ENCODE measurements at regions not wholly inside any gene's neighbourhood (a gene's known extent, or its start where the extent isn't known, plus 50 kb on each side); places are given as distances from the start of the nearest gene placed in this dataset.

DNA sequence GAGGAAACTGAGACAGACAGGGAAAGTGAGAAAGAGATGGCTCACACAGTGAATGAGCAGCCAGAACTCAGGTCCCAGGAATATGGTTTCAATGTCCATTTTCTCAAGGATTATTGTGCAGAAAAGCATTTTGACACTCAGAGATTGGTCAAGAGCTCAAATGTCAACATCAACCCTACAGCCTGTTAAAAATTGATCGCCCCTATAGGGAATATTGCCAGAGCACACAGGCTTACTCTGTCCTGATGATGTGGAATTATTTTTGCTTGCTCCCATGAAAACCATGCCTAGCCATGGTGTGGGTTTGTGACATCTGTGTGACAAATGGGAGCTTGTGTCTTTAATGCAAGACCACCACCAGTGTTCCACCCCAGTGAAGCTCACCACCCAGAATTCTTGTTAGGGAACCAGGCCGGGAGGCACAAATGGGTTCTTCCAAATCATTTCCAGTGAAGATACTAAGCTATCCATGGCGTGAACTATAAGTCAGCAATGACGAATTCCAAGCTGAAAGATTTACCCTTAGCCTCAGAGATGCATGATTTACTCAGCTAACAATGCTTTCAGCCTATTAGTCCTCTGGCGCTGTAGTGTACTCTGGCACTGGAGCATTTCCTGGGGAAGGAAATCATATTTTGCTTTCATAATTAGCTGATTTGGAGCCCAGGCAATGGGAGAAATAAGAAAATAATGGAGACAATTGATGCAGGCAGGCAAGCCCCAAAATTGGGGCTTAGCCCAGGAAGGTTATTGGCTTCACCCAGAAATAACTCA lies 1188.2 kb upstream of the TMEM132C start:
- H3K27ac ChIP-seq (ENCODE audit: low read depth, low read length, poor library complexity, severe bottlenecking): no peak overlapping the region
- TF ChIP-seq CTCF (conservative IDR thresholded peaks at IDR 0.05; ENCODE audit: low read length) (no peak), EZH2phosphoT487 (IDR thresholded peaks at IDR 0.05; ENCODE audit: borderline replicate concordance, low read depth, low read length) (no peak)
- no peaks in the 10 kb centered on the region for H3K36me3 ChIP-seq (ENCODE audit: insufficient read depth, low read length)
- BruUV-seq (replicated peaks): no TSS peak
- no peak overlapping the region for H2AFZ ChIP-seq (ENCODE audit: low read length)
- DNase-seq (ENCODE audit: low spot score): no peak
- ChIA-PET POLR2A (no interaction called here), CTCF (ENCODE audit: unreplicated experiment) (no interaction called here)
- H3K4me2 ChIP-seq (ENCODE audit: low read length): no peak overlapping the region
- no peaks in the 10 kb centered on the region for H3K9me2 ChIP-seq (ENCODE audit: insufficient read depth, low read length)
- intact Hi-C loops (cut with micrococcal nuclease; ENCODE audit: unreplicated experiment): no loop called here
- H4K20me1 ChIP-seq (ENCODE audit: insufficient read depth, low read length): no peaks in the 10 kb centered on the region
- H3K4me1 ChIP-seq (ENCODE audit: insufficient read depth, low read length, poor library complexity, severe bottlenecking): no peaks in the 10 kb centered on the region
- H3K9me3 ChIP-seq (ENCODE audit: low read length): no peaks in the 10 kb centered on the region
- H3K4me3 ChIP-seq (ENCODE audit: low read depth, low read length, poor library complexity, severe bottlenecking): no peak overlapping the region
- H3K79me2 ChIP-seq (ENCODE audit: insufficient read depth, low read depth, low read length): no peaks in the 10 kb centered on the region

GRCh38 chr12:127079636-127080035 lies 1187.3 kb upstream of the TMEM132C start:
- POLR2A ChIA-PET: no interaction called here
- Histone ChIP-seq H3K9me2 (ENCODE audit: insufficient read depth, low read length) (no peaks in the 10 kb centered on the region), H3K4me1 (ENCODE audit: insufficient read depth, low read length, poor library complexity, severe bottlenecking) (no peaks in the 10 kb centered on the region), H4K20me1 (ENCODE audit: insufficient read depth, low read length) (no peaks in the 10 kb centered on the region), H3K4me3 (ENCODE audit: low read depth, low read length, poor library complexity, severe bottlenecking) (no peak overlapping the region), H3K36me3 (ENCODE audit: insufficient read depth, low read length) (no peaks in the 10 kb centered on the region), H3K27ac (ENCODE audit: low read depth, low read length, poor library complexity, severe bottlenecking) (no peak overlapping the region), H3K4me2 (ENCODE audit: low read length) (no peak overlapping the region), H2AFZ (ENCODE audit: low read length) (no peak overlapping the region), H3K79me2 (ENCODE audit: insufficient read depth, low read depth, low read length) (no peaks in the 10 kb centered on the region), H3K9me3 (ENCODE audit: low read length) (no peaks in the 10 kb centered on the region)
- BruUV-seq (replicated peaks): no TSS peak
- DNase-seq (ENCODE audit: low spot score): no peak
- CTCF ChIA-PET (ENCODE audit: unreplicated experiment): no interaction called here
- no peak for TF ChIP-seq CTCF (conservative IDR thresholded peaks at IDR 0.05; ENCODE audit: low read length)
- TF ChIP-seq EZH2phosphoT487 (IDR thresholded peaks at IDR 0.05; ENCODE audit: borderline replicate concordance, low read depth, low read length): no peak
- intact Hi-C loops (cut with micrococcal nuclease; ENCODE audit: unreplicated experiment): no loop called here

- Histone ChIP-seq H3K4me2 (ENCODE audit: low read length) (no peak overlapping the region), H3K9me2 (ENCODE audit: insufficient read depth, low read length) (no peaks in the 10 kb centered on the region), H4K20me1 (ENCODE audit: insufficient read depth, low read length) (no peaks in the 10 kb centered on the region), H3K79me2 (ENCODE audit: insufficient read depth, low read depth, low read length) (no peaks in the 10 kb centered on the region), H2AFZ (ENCODE audit: low read length) (no peak overlapping the region), H3K4me1 (ENCODE audit: insufficient read depth, low read length, poor library complexity, severe bottlenecking) (no peaks in the 10 kb centered on the region), H3K9me3 (ENCODE audit: low read length) (no peaks in the 10 kb centered on the region), H3K36me3 (ENCODE audit: insufficient read depth, low read length) (no peaks in the 10 kb centered on the region), H3K27ac (ENCODE audit: low read depth, low read length, poor library complexity, severe bottlenecking) (no peak overlapping the region), H3K4me3 (ENCODE audit: low read depth, low read length, poor library complexity, severe bottlenecking) (no peak overlapping the region)
- BruUV-seq (replicated peaks): no TSS peak
- intact Hi-C loops (cut with micrococcal nuclease; ENCODE audit: unreplicated experiment): no loop called here
- DNase-seq (ENCODE audit: low spot score): no peak
- ChIA-PET POLR2A (no interaction called here), CTCF (ENCODE audit: unreplicated experiment) (no interaction called here)
- TF ChIP-seq CTCF (conservative IDR thresholded peaks at IDR 0.05; ENCODE audit: low read length) (no peak), EZH2phosphoT487 (IDR thresholded peaks at IDR 0.05; ENCODE audit: borderline replicate concordance, low read depth, low read length) (no peak)
Measured at GRCh38 chr12:127081058-127081457, 1185.9 kb upstream of the TMEM132C start.
